ENCODE measurements at regions not wholly inside any gene's neighbourhood (a gene's known extent, or its start where the extent isn't known, plus 50 kb on each side); places are given as distances from the start of the nearest gene placed in this dataset.

DNA sequence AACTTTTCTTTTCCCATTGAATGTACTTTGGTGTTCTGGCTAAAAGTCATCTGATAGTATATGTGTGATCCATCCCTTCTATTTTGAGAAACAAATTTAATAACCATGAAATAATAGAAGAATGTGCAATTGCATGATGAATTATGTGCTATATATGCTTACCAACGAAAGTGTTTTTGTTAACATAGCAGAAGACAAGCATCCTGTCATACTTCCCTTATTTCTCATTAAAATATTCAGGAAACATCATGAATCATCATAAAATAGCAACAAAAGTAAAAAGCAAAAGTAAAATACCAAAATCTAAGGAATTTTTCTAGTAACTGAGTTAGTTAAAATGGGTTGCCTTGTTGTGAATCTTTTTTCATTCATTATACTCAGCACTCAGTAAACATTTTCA lies 409.0 kb upstream of the PDE3A start:
- no peak for TF ChIP-seq ZBTB7A (IDR thresholded peaks at IDR 0.05; ENCODE audit: low read depth)
- TF ChIP-seq, protein P1, sequence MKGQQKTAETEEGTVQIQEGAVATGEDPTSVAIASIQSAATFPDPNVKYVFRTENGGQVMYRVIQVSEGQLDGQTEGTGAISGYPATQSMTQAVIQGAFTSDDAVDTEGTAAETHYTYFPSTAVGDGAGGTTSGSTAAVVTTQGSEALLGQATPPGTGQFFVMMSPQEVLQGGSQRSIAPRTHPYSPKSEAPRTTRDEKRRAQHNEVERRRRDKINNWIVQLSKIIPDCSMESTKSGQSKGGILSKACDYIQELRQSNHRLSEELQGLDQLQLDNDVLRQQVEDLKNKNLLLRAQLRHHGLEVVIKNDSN (IDR thresholded peaks at IDR 0.05): no peak
- TF ChIP-seq NFIC (IDR thresholded peaks at IDR 0.05): no peak
- no peak for TF ChIP-seq YY1 (IDR thresholded peaks at IDR 0.05; ENCODE audit: low read depth)
- TF ChIP-seq CREB1 (IDR thresholded peaks at IDR 0.05; ENCODE audit: low read depth): no peak
- TF ChIP-seq RAD21 (IDR thresholded peaks at IDR 0.05; ENCODE audit: low read depth): no peak
- no peak for TF ChIP-seq MAX (IDR thresholded peaks at IDR 0.05)
- TF ChIP-seq TAF1 (IDR thresholded peaks at IDR 0.05; ENCODE audit: low read depth): no peak
- TF ChIP-seq CEBPB (IDR thresholded peaks at IDR 0.05): no peak

- no peak for TF ChIP-seq EGR1 (IDR thresholded peaks at IDR 0.05)
- no peak for TF ChIP-seq TAF1 (IDR thresholded peaks at IDR 0.05; ENCODE audit: low read depth)
- no peak for TF ChIP-seq ZBTB7A (IDR thresholded peaks at IDR 0.05; ENCODE audit: low read depth)
- no peak for TF ChIP-seq CEBPB (IDR thresholded peaks at IDR 0.05)
- TF ChIP-seq MAX (IDR thresholded peaks at IDR 0.05): no peak
- TF ChIP-seq EP300 (IDR thresholded peaks at IDR 0.05; ENCODE audit: borderline replicate concordance): no peak
- no peak for TF ChIP-seq RAD21 (IDR thresholded peaks at IDR 0.05; ENCODE audit: low read depth)
- TF ChIP-seq, protein P2, sequence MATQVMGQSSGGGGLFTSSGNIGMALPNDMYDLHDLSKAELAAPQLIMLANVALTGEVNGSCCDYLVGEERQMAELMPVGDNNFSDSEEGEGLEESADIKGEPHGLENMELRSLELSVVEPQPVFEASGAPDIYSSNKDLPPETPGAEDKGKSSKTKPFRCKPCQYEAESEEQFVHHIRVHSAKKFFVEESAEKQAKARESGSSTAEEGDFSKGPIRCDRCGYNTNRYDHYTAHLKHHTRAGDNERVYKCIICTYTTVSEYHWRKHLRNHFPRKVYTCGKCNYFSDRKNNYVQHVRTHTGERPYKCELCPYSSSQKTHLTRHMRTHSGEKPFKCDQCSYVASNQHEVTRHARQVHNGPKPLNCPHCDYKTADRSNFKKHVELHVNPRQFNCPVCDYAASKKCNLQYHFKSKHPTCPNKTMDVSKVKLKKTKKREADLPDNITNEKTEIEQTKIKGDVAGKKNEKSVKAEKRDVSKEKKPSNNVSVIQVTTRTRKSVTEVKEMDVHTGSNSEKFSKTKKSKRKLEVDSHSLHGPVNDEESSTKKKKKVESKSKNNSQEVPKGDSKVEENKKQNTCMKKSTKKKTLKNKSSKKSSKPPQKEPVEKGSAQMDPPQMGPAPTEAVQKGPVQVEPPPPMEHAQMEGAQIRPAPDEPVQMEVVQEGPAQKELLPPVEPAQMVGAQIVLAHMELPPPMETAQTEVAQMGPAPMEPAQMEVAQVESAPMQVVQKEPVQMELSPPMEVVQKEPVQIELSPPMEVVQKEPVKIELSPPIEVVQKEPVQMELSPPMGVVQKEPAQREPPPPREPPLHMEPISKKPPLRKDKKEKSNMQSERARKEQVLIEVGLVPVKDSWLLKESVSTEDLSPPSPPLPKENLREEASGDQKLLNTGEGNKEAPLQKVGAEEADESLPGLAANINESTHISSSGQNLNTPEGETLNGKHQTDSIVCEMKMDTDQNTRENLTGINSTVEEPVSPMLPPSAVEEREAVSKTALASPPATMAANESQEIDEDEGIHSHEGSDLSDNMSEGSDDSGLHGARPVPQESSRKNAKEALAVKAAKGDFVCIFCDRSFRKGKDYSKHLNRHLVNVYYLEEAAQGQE (IDR thresholded peaks at IDR 0.05; ENCODE audit: low read depth): no peak
These were observed 407.8 kb upstream of the PDE3A start for GRCh38 chr12:19960527-19960926.

DNA sequence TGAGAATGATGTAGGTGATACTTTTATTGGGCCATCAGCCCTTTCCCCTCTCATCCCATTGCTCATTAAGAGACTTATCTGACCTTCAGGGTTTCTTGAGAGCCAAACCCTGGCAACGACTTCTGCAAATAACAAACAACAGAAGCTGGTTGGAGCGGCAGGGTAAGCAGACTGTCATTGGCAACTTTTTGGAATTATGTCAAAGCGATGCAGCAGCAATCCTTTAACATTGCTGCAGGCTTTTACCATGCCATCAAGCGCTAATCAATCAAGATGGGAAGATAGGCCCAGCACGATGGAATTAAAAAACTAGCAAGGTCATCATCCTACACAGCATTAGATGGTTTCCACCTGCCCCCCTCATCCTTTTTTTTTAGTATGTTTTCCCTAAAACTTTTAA lies 406.1 kb upstream of the PDE3A start:
- no peak for TF ChIP-seq YY1 (IDR thresholded peaks at IDR 0.05; ENCODE audit: low read depth)
- TF ChIP-seq CEBPB (IDR thresholded peaks at IDR 0.05): no peak

GRCh38 chr12:19963972-19964371 lies 404.4 kb upstream of the PDE3A start:
- TF ChIP-seq EGR1 (IDR thresholded peaks at IDR 0.05) (no peak), CEBPB (IDR thresholded peaks at IDR 0.05) (no peak), CREB1 (IDR thresholded peaks at IDR 0.05; ENCODE audit: low read depth) (no peak), FOXM1 (IDR thresholded peaks at IDR 0.05; ENCODE audit: borderline replicate concordance, low read depth) (no peak), RAD21 (IDR thresholded peaks at IDR 0.05; ENCODE audit: low read depth) (no peak), TAF1 (IDR thresholded peaks at IDR 0.05; ENCODE audit: low read depth) (no peak), TEAD4 (IDR thresholded peaks at IDR 0.05) (no peak), MAX (IDR thresholded peaks at IDR 0.05) (no peak), EP300 (IDR thresholded peaks at IDR 0.05; ENCODE audit: borderline replicate concordance) (no peak), TCF12 (IDR thresholded peaks at IDR 0.05; ENCODE audit: low read depth) (no peak), ZBTB7A (IDR thresholded peaks at IDR 0.05; ENCODE audit: low read depth) (no peak), YY1 (IDR thresholded peaks at IDR 0.05; ENCODE audit: low read depth) (no peak), NFIC (IDR thresholded peaks at IDR 0.05) (no peak)
- TF ChIP-seq, protein P1 (IDR thresholded peaks at IDR 0.05): no peak
- TF ChIP-seq, protein P2 (IDR thresholded peaks at IDR 0.05; ENCODE audit: low read depth): no peak

DNA sequence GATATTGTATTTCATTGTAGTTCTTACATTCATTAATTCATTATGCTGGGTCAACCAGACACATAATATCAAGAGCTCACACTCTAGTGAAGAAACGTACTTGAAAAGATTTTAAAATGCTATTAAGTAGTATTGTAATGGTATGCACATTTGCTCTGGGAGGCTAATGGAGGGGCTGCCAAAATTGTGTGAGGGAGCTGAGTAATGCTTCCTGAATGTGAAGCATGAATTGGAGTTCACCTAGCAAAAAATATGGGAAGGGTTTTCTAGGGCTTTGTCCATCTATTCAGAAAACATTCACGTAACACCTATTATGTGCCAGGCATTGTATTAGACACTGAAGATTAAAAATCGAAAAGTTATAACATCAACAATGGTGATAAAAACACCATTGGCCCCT lies 403.8 kb upstream of the PDE3A start:
- TF ChIP-seq, protein P1 (IDR thresholded peaks at IDR 0.05): no peak
- TF ChIP-seq EGR1 (IDR thresholded peaks at IDR 0.05) (no peak), TEAD4 (IDR thresholded peaks at IDR 0.05) (no peak), YY1 (IDR thresholded peaks at IDR 0.05; ENCODE audit: low read depth) (no peak), CREB1 (IDR thresholded peaks at IDR 0.05; ENCODE audit: low read depth) (no peak), EP300 (IDR thresholded peaks at IDR 0.05; ENCODE audit: borderline replicate concordance) (no peak), RAD21 (IDR thresholded peaks at IDR 0.05; ENCODE audit: low read depth) (no peak), NFIC (IDR thresholded peaks at IDR 0.05) (no peak), MAX (IDR thresholded peaks at IDR 0.05) (no peak), CEBPB (IDR thresholded peaks at IDR 0.05) (no peak)
- TF ChIP-seq, protein P2 (IDR thresholded peaks at IDR 0.05; ENCODE audit: low read depth): no peak
